Spinal cord (tissue), 9 donors: ENCODE measurements at regions not wholly inside any gene's neighbourhood (a gene's known extent, or its start where the extent isn't known, plus 50 kb on each side); places are given as distances from the start of the nearest gene placed in this dataset.

ENCODE experiments used
- DNase-seq, 6 donors: peaks; one replicate each; pipeline versions ENCODE4 v3.0.0 to v3.0.0-alpha.2; 2013 to 2015; ENCODE audit warnings: low spot score in 6 of 6, low read depth in 4 of 6
- H3K27ac ChIP-seq: one replicate; pipeline ENCODE4 v1.5.1; 2013; ENCODE audit warnings: low read depth, low read length, control low read depth
- H3K27me3 ChIP-seq: one replicate; pipeline ENCODE4 v1.6.1; 2013; ENCODE audit warnings: low read length; ENCODE audit not compliant: control insufficient read depth, insufficient read depth
- H3K36me3 ChIP-seq: one replicate; pipeline ENCODE4 v1.6.1; 2013; ENCODE audit warnings: low read length; ENCODE audit not compliant: control insufficient read depth, insufficient read depth
- H3K4me1 ChIP-seq: one replicate; pipeline ENCODE4 v1.6.1; 2013; ENCODE audit warnings: low read length; ENCODE audit not compliant: control insufficient read depth, insufficient read depth
- H3K4me3 ChIP-seq: one replicate; pipeline ENCODE4 v1.5.1; 2013; ENCODE audit warnings: low read depth, low read length, control low read depth
- H3K9me3 ChIP-seq: one replicate; pipeline ENCODE4 v1.6.1; 2013; ENCODE audit warnings: low read length; ENCODE audit not compliant: control insufficient read depth, insufficient read depth
- WGBS: methylation state at CpG from one replicate; pipeline ENCODE4 v1.1.5; 2013; ENCODE audit warnings: missing lambda C conversion rate; ENCODE audit not compliant: insufficient coverage; 5-methylcytosine and 5-hydroxymethylcytosine counted together
- donor health status: healthy.

DNA sequence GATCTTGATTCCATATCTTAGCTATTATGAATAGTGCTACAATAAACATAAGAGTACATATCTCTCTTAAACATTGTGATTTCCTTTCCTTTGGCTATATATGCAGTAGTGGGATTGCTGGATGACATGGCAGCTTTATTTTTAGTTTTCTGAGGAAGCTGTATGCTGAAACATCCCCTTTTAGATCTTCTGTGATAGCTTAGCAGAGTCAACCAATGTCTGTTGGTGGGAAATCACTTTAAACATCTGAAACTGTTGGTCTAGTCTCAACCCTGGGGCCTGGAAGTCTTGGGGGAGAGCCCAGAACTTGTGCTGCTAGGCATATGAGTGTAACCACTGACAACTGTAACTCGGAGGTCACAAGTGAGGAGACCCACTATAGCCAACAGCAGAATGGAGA, 378.6 kb upstream of the SLC14A2 start:
- no peaks in the 10 kb centered on the region for H3K27me3 ChIP-seq
- no peak overlapping the region for H3K4me3 ChIP-seq
- no peak overlapping the region for H3K27ac ChIP-seq
- no CpG with 5 or more reads among the region's 1 CpG for WGBS
- DNase-seq = no peak
- H3K9me3 ChIP-seq = no peaks in the 10 kb centered on the region
- H3K4me1 ChIP-seq = peaks cover 8% of the 10 kb centered on the region
- H3K36me3 ChIP-seq = no peaks in the 10 kb centered on the region

GRCh38 chr18:45237343-45238098, 377.8 kb upstream of the SLC14A2 start:
- no peaks in the 10 kb centered on the region for H3K9me3 ChIP-seq
- H3K27me3 ChIP-seq = no peaks in the 10 kb centered on the region
- H3K4me3 ChIP-seq = no peak overlapping the region
- H3K36me3 ChIP-seq = no peaks in the 10 kb centered on the region
- peaks cover 8% of the 10 kb centered on the region for H3K4me1 ChIP-seq
- no peak overlapping the region for H3K27ac ChIP-seq
- peak in 2 of 6 donors; percentile 63 to 70 for DNase-seq
- 6% methylated on average over 3 of the region's 7 CpGs for WGBS

GRCh38 chr18:45241271-45241670, 374.0 kb upstream of the SLC14A2 start:
- Histone ChIP-seq H3K9me3 (no peaks in the 10 kb centered on the region), H3K4me3 (no peak overlapping the region), H3K4me1 (peaks cover 8% of the 10 kb centered on the region), H3K27me3 (no peaks in the 10 kb centered on the region), H3K27ac (no peak overlapping the region), H3K36me3 (no peaks in the 10 kb centered on the region)
- DNase-seq = no peak
- WGBS = 95% methylated on average over 2 of the region's 3 CpGs

GRCh38 chr18:45241982-45242565, 373.2 kb upstream of the SLC14A2 start:
- no peaks in the 10 kb centered on the region for H3K27me3 ChIP-seq
- H3K4me3 ChIP-seq = no peak overlapping the region
- no peaks in the 10 kb centered on the region for H3K9me3 ChIP-seq
- H3K27ac ChIP-seq = no peak overlapping the region
- WGBS = 76% methylated on average over 5 of the region's 8 CpGs
- H3K4me1 ChIP-seq = peaks cover 7% of the 10 kb centered on the region
- DNase-seq = peak in 1 of 6 donors; percentile 32
- H3K36me3 ChIP-seq = no peaks in the 10 kb centered on the region

GRCh38 chr18:45243340-45244110, 371.8 kb upstream of the SLC14A2 start:
- 89% methylated on average over 5 of the region's 7 CpGs for WGBS
- DNase-seq = no peak
- no peak overlapping the region for H3K4me3 ChIP-seq
- H3K4me1 ChIP-seq = no peaks in the 10 kb centered on the region
- H3K9me3 ChIP-seq = no peaks in the 10 kb centered on the region
- no peaks in the 10 kb centered on the region for H3K36me3 ChIP-seq
- H3K27me3 ChIP-seq = no peaks in the 10 kb centered on the region
- no peak overlapping the region for H3K27ac ChIP-seq

GRCh38 chr18:45245091-45245511, 370.2 kb upstream of the SLC14A2 start:
- Histone ChIP-seq H3K36me3 (no peaks in the 10 kb centered on the region), H3K4me1 (no peaks in the 10 kb centered on the region), H3K9me3 (no peaks in the 10 kb centered on the region), H3K27me3 (no peaks in the 10 kb centered on the region), H3K4me3 (no peak overlapping the region), H3K27ac (no peak overlapping the region)
- WGBS = 100% methylated on average over 1 of the region's 1 CpG
- no peak for DNase-seq

- Histone ChIP-seq H3K9me3 (no peaks in the 10 kb centered on the region), H3K27ac (no peak overlapping the region), H3K4me1 (no peaks in the 10 kb centered on the region), H3K27me3 (no peaks in the 10 kb centered on the region), H3K4me3 (no peak overlapping the region), H3K36me3 (no peaks in the 10 kb centered on the region)
- peak in 2 of 6 donors; percentile 14 to 64 for DNase-seq
- 80% methylated on average over 1 of the region's 6 CpGs for WGBS
Observed at GRCh38 chr18:45248240-45248903, 366.9 kb upstream of the SLC14A2 start.

GRCh38 chr18:45249246-45249661, 366.0 kb upstream of the SLC14A2 start:
- DNase-seq = no peak
- WGBS = no CpG with 5 or more reads among the region's 1 CpG

DNA sequence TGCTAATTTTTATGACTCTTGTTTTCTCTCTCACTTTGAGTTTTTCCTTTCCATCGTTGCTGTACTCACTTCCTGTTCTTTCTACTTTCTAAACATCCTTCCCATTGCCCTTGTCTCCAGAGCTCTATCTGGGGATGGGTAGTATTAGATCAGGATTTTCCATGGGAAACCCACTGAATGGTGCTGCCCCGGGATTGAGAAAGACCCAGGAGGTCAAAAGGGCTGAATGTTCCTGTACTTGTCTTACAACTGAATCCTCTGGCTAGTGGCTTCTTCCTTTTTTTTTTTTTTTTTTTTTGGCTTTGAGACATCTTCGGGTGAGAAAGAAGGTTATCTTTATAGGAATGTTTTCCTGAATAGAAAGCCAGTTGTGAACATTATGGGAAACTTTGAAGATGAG, 364.8 kb upstream of the SLC14A2 start:
- Histone ChIP-seq H3K9me3 (no peaks in the 10 kb centered on the region), H3K27ac (no peak overlapping the region), H3K4me1 (peaks cover 7% of the 10 kb centered on the region), H3K36me3 (no peaks in the 10 kb centered on the region), H3K27me3 (no peaks in the 10 kb centered on the region), H3K4me3 (no peak overlapping the region)
- DNase-seq = no peak
- WGBS = 71% methylated on average over 1 of the region's 3 CpGs

More at GRCh38 chr18:45249246-45249661, 366.0 kb upstream of the SLC14A2 start:
- no peaks in the 10 kb centered on the region for H3K4me1 ChIP-seq
- no peaks in the 10 kb centered on the region for H3K36me3 ChIP-seq
- no peak overlapping the region for H3K27ac ChIP-seq
- no peaks in the 10 kb centered on the region for H3K9me3 ChIP-seq
- no peak overlapping the region for H3K4me3 ChIP-seq
- no peaks in the 10 kb centered on the region for H3K27me3 ChIP-seq
